SU-DHL-6 (cell line): ENCODE measurements at regions not wholly inside any gene's neighbourhood (a gene's known extent, or its start where the extent isn't known, plus 50 kb on each side); places are given as distances from the start of the nearest gene placed in this dataset.

Experiments
- H2AFZ ChIP-seq: fragments of 200-600 bp; sonication (generic); 2 replicates; pipeline ENCODE4 v1.6.1; 2014; ENCODE audit warnings: low read depth, mild to moderate bottlenecking, moderate library complexity, mixed read lengths, antibody characterized with exemption, low read length; ENCODE audit not compliant: severe bottlenecking
- H3F3A ChIP-seq: fragments of 200-600 bp; shearing (Covaris generic); 2 replicates; pipeline ENCODE4 v1.6.0; 2016; ENCODE audit warnings: antibody characterized with exemption, mild to moderate bottlenecking; ENCODE audit not compliant: insufficient read depth
- H3K27ac ChIP-seq: fragments of 200-600 bp; sonication (generic); 2 replicates; pipeline ENCODE4 v1.5.1; 2016; ENCODE audit warnings: low read depth, mild to moderate bottlenecking, low read length, moderate library complexity, mixed read lengths
- H3K27me3 ChIP-seq: fragments of 200-600 bp; sonication (generic), shearing (Covaris generic); 2 replicates; pipeline ENCODE4 v1.6.0; 2014; ENCODE audit warnings: mild to moderate bottlenecking, low read length
- H3K36me3 ChIP-seq: fragments of 200-600 bp; sonication (generic); 2 replicates; pipeline ENCODE4 v1.6.1; 2014; ENCODE audit warnings: mild to moderate bottlenecking, low read length, mixed read lengths
- H3K4me2 ChIP-seq: fragments of 300-600, 200-600 bp; shearing (Covaris generic), sonication (generic); 2 replicates; pipeline ENCODE4 v1.6.0; 2014; ENCODE audit warnings: low read length, low read depth, mild to moderate bottlenecking; ENCODE audit not compliant: poor library complexity, severe bottlenecking
- H3K4me3 ChIP-seq: fragments of 200-600 bp; sonication (generic); 2 replicates; pipeline ENCODE4 v1.5.1; 2014; ENCODE audit warnings: antibody characterized with exemption, low read length, mild to moderate bottlenecking, mixed read lengths; ENCODE audit not compliant: insufficient read depth, poor library complexity, severe bottlenecking
- H3K79me2 ChIP-seq: fragments of 200-600 bp; sonication (generic); 2 replicates; pipeline ENCODE4 v1.6.1; 2014; ENCODE audit warnings: mild to moderate bottlenecking, low read length, moderate library complexity; ENCODE audit not compliant: insufficient read depth
- H3K9ac ChIP-seq: fragments of 200-600 bp; sonication (generic); 2 replicates; pipeline ENCODE4 v1.7.0; 2014; ENCODE audit warnings: mild to moderate bottlenecking, low read length
- H3K9me2 ChIP-seq: fragments of 200-600 bp; sonication (generic); replicated peaks from 2 replicates; pipeline ENCODE4 v1.6.1; 2014; ENCODE audit warnings: low read length; ENCODE audit not compliant: insufficient read depth
- H3K9me3 ChIP-seq: fragments of 200-600 bp; sonication (generic); 2 replicates; pipeline ENCODE4 v1.6.1; 2014; ENCODE audit warnings: low read length, mixed read lengths; ENCODE audit not compliant: insufficient read depth
- H4K20me1 ChIP-seq: fragments of 200-600 bp; sonication (generic); 2 replicates; pipeline ENCODE4 v1.6.1; 2014; ENCODE audit warnings: low read depth, mild to moderate bottlenecking, antibody characterized with exemption, low read length, moderate library complexity, mixed read lengths
- EZH2phosphoT487 ChIP-seq: fragments of 200-600 bp; sonication (generic), shearing (Covaris generic); conservative IDR thresholded peaks from 2 replicates; pipeline ENCODE4 v1.6.1; 2018; ENCODE audit warnings: mild to moderate bottlenecking, antibody characterized with exemption, low read length, moderate library complexity, mixed read lengths
- TF ChIP-seq, protein P1 (sequence below): fragments of 200-600 bp; sonication (generic); IDR thresholded peaks from one replicate; pipeline ENCODE4 v1.5.1; 2017; ENCODE audit warnings: antibody characterized with exemption, mild to moderate bottlenecking, low read length, moderate library complexity; ENCODE audit not compliant: insufficient read depth, poor library complexity, severe bottlenecking

DNA sequence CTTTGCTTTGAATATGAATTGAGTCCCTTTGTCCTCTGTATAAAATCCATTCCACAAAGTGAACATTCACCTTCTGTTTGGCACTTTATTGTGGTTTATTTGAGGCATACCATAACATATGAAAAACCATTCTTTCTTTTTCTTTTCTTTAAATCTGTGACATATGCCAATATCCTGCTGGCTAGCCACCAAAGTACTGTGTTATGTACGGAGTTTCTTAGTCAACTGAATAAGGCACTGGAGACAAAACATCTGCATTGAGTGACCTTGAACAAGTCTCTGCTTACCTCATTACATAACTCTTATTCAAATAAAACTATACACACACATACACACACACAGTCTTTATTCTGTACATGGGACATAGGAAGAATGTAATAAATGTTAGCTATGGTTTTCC is 872.8 kb downstream of the C4orf33 start:
- Histone ChIP-seq H4K20me1 (no peaks in the 10 kb centered on the region), H3K9me2 (no peaks in the 10 kb centered on the region), H3K79me2 (no peaks in the 10 kb centered on the region), H3K27ac (no peak overlapping the region), H3K4me3 (no peak overlapping the region), H3K36me3 (no peaks in the 10 kb centered on the region), H3F3A (no peaks in the 10 kb centered on the region), H3K4me2 (no peak overlapping the region), H3K9me3 (no peaks in the 10 kb centered on the region), H3K27me3 (no peaks in the 10 kb centered on the region), H2AFZ (no peak overlapping the region), H3K9ac (no peak overlapping the region)
- TF ChIP-seq, protein P1, sequence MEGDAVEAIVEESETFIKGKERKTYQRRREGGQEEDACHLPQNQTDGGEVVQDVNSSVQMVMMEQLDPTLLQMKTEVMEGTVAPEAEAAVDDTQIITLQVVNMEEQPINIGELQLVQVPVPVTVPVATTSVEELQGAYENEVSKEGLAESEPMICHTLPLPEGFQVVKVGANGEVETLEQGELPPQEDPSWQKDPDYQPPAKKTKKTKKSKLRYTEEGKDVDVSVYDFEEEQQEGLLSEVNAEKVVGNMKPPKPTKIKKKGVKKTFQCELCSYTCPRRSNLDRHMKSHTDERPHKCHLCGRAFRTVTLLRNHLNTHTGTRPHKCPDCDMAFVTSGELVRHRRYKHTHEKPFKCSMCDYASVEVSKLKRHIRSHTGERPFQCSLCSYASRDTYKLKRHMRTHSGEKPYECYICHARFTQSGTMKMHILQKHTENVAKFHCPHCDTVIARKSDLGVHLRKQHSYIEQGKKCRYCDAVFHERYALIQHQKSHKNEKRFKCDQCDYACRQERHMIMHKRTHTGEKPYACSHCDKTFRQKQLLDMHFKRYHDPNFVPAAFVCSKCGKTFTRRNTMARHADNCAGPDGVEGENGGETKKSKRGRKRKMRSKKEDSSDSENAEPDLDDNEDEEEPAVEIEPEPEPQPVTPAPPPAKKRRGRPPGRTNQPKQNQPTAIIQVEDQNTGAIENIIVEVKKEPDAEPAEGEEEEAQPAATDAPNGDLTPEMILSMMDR = no peak
- no peak for TF ChIP-seq EZH2phosphoT487

GRCh38 chr4:129970801-129971200 is 874.8 kb downstream of the C4orf33 start:
- no peak for TF ChIP-seq EZH2phosphoT487
- TF ChIP-seq, protein P1 = no peak
- no peaks in the 10 kb centered on the region for H3F3A ChIP-seq
- no peak overlapping the region for H2AFZ ChIP-seq
- no peaks in the 10 kb centered on the region for H4K20me1 ChIP-seq
- no peak overlapping the region for H3K4me2 ChIP-seq
- H3K27me3 ChIP-seq = no peaks in the 10 kb centered on the region
- H3K4me3 ChIP-seq = no peak overlapping the region
- H3K9me2 ChIP-seq = no peaks in the 10 kb centered on the region
- no peak overlapping the region for H3K27ac ChIP-seq
- H3K9ac ChIP-seq = no peak overlapping the region
- no peaks in the 10 kb centered on the region for H3K79me2 ChIP-seq
- H3K9me3 ChIP-seq = no peaks in the 10 kb centered on the region
- no peaks in the 10 kb centered on the region for H3K36me3 ChIP-seq

- no peak overlapping the region for H3K4me2 ChIP-seq
- H4K20me1 ChIP-seq = no peaks in the 10 kb centered on the region
These were observed 875.5 kb downstream of the C4orf33 start for GRCh38 chr4:129971419-129971818.

More at GRCh38 chr4:129971419-129971818, 875.5 kb downstream of the C4orf33 start:
- no peaks in the 10 kb centered on the region for H3K27me3 ChIP-seq
- H3K9me3 ChIP-seq = no peaks in the 10 kb centered on the region
- no peak overlapping the region for H3K9ac ChIP-seq
- no peak overlapping the region for H3K4me3 ChIP-seq
- H3K36me3 ChIP-seq = no peaks in the 10 kb centered on the region
- H3K79me2 ChIP-seq = no peaks in the 10 kb centered on the region
- no peaks in the 10 kb centered on the region for H3K9me2 ChIP-seq
- TF ChIP-seq, protein P1 = no peak
- no peak overlapping the region for H3K27ac ChIP-seq
- H2AFZ ChIP-seq = no peak overlapping the region
- H3F3A ChIP-seq = no peaks in the 10 kb centered on the region
